ENCODE measurements at regions not wholly inside any gene's neighbourhood (a gene's known extent, or its start where the extent isn't known, plus 50 kb on each side); places are given as distances from the start of the nearest gene placed in this dataset.
"Not testable (repeated sequence)": the region's sequence is repeated elsewhere in the genome, so short reads cannot be mapped to it uniquely, and the experiment has no call there.

- no peak for DNase-seq (ENCODE audit: low spot score)
These were observed 369.5 kb downstream of the BRD1 start for GRCh38 chr22:49457946-49458707.

GRCh38 chr22:49457146-49457545 is 370.5 kb downstream of the BRD1 start:
- DNase-seq (ENCODE audit: low spot score) = no peak

- no peak for DNase-seq (ENCODE audit: low spot score)
These were observed 372.1 kb downstream of the BRD1 start for GRCh38 chr22:49455595-49455994.

- no peak for DNase-seq (ENCODE audit: low spot score)
These were observed 372.9 kb downstream of the BRD1 start for GRCh38 chr22:49454726-49455125.

- DNase-seq (ENCODE audit: low spot score) = no peak
These were observed 373.9 kb downstream of the BRD1 start for GRCh38 chr22:49453771-49454170.

- not testable (repeated sequence) for DNase-seq (ENCODE audit: low spot score)
These were observed 374.7 kb downstream of the BRD1 start for GRCh38 chr22:49453019-49453418.

GRCh38 chr22:49452362-49452946 is 375.2 kb downstream of the BRD1 start:
- no peak for DNase-seq (ENCODE audit: low spot score)

GRCh38 chr22:49451070-49451840 is 376.4 kb downstream of the BRD1 start:
- no peak for DNase-seq (ENCODE audit: low spot score)

- DNase-seq (ENCODE audit: low spot score) = no peak
These were observed 377.2 kb downstream of the BRD1 start for GRCh38 chr22:49450498-49450897.

- DNase-seq (ENCODE audit: low spot score) = no peak
These were observed 377.7 kb downstream of the BRD1 start for GRCh38 chr22:49449811-49450446.

- DNase-seq (ENCODE audit: low spot score) = no peak
These were observed 378.3 kb downstream of the BRD1 start for GRCh38 chr22:49449377-49449776.

GRCh38 chr22:49448526-49448925 is 379.1 kb downstream of the BRD1 start:
- no peak for DNase-seq (ENCODE audit: low spot score)

- no peak for DNase-seq (ENCODE audit: low spot score)
These were observed 379.8 kb downstream of the BRD1 start for GRCh38 chr22:49447837-49448236.

GRCh38 chr22:49446759-49447710 is 380.6 kb downstream of the BRD1 start:
- DNase-seq (ENCODE audit: low spot score) = no peak

- no peak for DNase-seq (ENCODE audit: low spot score)
These were observed 381.4 kb downstream of the BRD1 start for GRCh38 chr22:49446145-49446758.

- no peak for DNase-seq (ENCODE audit: low spot score)
These were observed 382.9 kb downstream of the BRD1 start for GRCh38 chr22:49444781-49445180.

- DNase-seq (ENCODE audit: low spot score) = no peak
These were observed 386.7 kb downstream of the BRD1 start for GRCh38 chr22:49440931-49441330.

GRCh38 chr22:49439373-49439772 is 388.3 kb downstream of the BRD1 start:
- DNase-seq (ENCODE audit: low spot score) = no peak

- no peak for DNase-seq (ENCODE audit: low spot score)
These were observed 389.7 kb downstream of the BRD1 start for GRCh38 chr22:49437956-49438355.

GRCh38 chr22:49437356-49437755 is 390.3 kb downstream of the BRD1 start:
- no peak for DNase-seq (ENCODE audit: low spot score)

GRCh38 chr22:49436056-49436455 is 391.6 kb downstream of the BRD1 start:
- DNase-seq (ENCODE audit: low spot score) = no peak
